ENCODE measurements at regions not wholly inside any gene's neighbourhood (a gene's known extent, or its start where the extent isn't known, plus 50 kb on each side); places are given as distances from the start of the nearest gene placed in this dataset.

DNA sequence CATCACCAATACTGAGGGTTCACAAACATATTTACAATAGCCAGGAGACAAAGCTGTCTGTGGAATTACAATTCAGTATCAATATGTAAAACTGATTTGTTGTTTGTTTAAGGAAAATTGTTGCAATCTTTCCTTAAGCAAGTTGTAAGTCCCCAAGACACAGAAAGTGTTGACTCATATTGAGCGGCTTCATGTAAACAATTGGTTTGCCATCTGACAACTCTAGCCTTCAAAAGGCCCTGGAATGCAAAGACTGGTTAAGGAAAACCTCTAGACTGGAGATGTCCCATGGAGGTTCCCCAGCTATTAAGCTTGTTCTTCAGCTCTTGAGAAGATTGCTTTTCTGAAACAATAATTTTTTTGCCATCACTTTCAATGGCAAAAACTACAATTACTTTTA, 283.7 kb upstream of the PROK2 start:
- TF ChIP-seq, protein P1, sequence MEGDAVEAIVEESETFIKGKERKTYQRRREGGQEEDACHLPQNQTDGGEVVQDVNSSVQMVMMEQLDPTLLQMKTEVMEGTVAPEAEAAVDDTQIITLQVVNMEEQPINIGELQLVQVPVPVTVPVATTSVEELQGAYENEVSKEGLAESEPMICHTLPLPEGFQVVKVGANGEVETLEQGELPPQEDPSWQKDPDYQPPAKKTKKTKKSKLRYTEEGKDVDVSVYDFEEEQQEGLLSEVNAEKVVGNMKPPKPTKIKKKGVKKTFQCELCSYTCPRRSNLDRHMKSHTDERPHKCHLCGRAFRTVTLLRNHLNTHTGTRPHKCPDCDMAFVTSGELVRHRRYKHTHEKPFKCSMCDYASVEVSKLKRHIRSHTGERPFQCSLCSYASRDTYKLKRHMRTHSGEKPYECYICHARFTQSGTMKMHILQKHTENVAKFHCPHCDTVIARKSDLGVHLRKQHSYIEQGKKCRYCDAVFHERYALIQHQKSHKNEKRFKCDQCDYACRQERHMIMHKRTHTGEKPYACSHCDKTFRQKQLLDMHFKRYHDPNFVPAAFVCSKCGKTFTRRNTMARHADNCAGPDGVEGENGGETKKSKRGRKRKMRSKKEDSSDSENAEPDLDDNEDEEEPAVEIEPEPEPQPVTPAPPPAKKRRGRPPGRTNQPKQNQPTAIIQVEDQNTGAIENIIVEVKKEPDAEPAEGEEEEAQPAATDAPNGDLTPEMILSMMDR (IDR thresholded peaks at IDR 0.05): no peak
- TF ChIP-seq POLR2A (IDR thresholded peaks at IDR 0.05): no peak

Measured in right lobe of liver (tissue), 4 donors.